Ishikawa (cell line): ENCODE measurements at regions not wholly inside any gene's neighbourhood (a gene's known extent, or its start where the extent isn't known, plus 50 kb on each side); places are given as distances from the start of the nearest gene placed in this dataset.

ENCODE experiments used
- EGR1 ChIP-seq: IDR thresholded peaks from 2 replicates; pipeline ENCODE4 v1.6.1; 2012
- EP300 ChIP-seq: IDR thresholded peaks from 2 replicates; pipeline ENCODE4 v1.6.1; 2012; ENCODE audit warnings: borderline replicate concordance
- FOXM1 ChIP-seq: IDR thresholded peaks from 2 replicates; pipeline ENCODE4 v1.6.1; 2012; ENCODE audit warnings: low read depth, borderline replicate concordance
- RAD21 ChIP-seq: IDR thresholded peaks from 2 replicates; pipeline ENCODE4 v1.6.1; 2012; ENCODE audit warnings: low read depth
- TAF1 ChIP-seq: IDR thresholded peaks from 2 replicates; pipeline ENCODE4 v1.6.1; 2012; ENCODE audit warnings: low read depth, mild to moderate bottlenecking
- TCF12 ChIP-seq: IDR thresholded peaks from 2 replicates; pipeline ENCODE4 v1.6.1; 2012; ENCODE audit warnings: low read depth
- YY1 ChIP-seq: IDR thresholded peaks from 2 replicates; pipeline ENCODE4 v1.6.1; 2012; ENCODE audit warnings: low read depth
- ZBTB7A ChIP-seq: IDR thresholded peaks from 2 replicates; pipeline ENCODE4 v1.6.1; 2012; ENCODE audit warnings: low read depth
- TF ChIP-seq, protein P1 (sequence below): IDR thresholded peaks from 2 replicates; pipeline ENCODE4 v1.6.1; 2012

DNA sequence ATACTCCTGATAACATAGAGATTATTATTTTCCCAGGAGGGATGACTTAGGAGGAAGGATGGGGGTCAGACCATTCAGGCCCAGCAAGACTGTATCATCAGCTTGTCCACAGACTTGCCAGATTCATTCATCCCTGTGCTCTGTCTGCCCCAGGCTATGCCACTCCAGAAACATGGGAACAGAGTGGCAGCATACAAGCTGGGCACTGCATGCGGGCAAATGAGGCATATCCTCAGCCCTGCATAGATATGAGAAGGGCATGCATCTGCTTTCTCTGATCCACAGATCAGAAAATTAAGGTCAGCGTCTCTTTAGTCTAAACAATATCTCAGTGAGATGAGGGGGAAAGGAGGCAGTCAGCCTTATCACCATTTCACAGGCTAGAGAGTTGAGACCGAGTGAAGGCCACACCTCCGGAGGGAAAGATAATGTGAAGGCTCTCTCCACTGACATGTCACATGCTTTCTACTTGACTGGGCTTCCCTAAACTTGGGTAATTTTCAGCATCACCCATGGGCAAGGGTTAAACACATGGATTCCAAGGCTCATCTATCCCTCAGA is 140.5 kb downstream of the TFAP2B start:
- TF ChIP-seq FOXM1 = no peak
- TF ChIP-seq, protein P1, sequence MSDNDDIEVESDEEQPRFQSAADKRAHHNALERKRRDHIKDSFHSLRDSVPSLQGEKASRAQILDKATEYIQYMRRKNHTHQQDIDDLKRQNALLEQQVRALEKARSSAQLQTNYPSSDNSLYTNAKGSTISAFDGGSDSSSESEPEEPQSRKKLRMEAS = no peak
- TF ChIP-seq EP300 = no peak
- no peak for TF ChIP-seq YY1
- no peak for TF ChIP-seq TAF1
- no peak for TF ChIP-seq ZBTB7A
- TF ChIP-seq TCF12 = no peak
- no peak for TF ChIP-seq RAD21
- no peak for TF ChIP-seq EGR1
